ENCODE measurements at regions not wholly inside any gene's neighbourhood (a gene's known extent, or its start where the extent isn't known, plus 50 kb on each side); places are given as distances from the start of the nearest gene placed in this dataset.
"Not testable (repeated sequence)": the region's sequence is repeated elsewhere in the genome, so short reads cannot be mapped to it uniquely, and the experiment has no call there.

DNA sequence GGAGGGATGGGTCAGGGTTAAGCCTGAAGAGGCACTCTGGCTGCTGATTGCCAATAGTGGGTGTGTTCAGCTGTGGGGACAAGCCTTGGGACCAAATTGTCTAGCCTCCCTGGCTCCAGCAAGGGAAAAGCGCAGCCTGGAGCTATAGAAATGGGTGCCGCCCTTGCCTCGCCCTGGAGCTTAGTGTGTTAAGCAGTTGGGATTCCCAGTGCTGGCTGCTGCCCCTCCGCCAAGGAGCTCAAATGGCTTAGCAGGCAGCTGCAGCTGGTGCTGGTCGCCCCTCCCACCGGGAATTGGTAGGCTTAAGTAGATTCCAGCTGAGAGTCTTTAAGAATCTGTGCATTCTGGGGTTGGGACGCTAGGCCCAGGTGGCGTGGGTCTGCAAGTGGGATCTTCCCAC lies 662.9 kb upstream of the TBL1XR1 start:
- ChIA-PET POLR2A (no interaction called here), CTCF (no interaction called here)
- peaks cover 30% of the 10 kb centered on the region for H3K9me3 Mint-ChIP-seq

DNA sequence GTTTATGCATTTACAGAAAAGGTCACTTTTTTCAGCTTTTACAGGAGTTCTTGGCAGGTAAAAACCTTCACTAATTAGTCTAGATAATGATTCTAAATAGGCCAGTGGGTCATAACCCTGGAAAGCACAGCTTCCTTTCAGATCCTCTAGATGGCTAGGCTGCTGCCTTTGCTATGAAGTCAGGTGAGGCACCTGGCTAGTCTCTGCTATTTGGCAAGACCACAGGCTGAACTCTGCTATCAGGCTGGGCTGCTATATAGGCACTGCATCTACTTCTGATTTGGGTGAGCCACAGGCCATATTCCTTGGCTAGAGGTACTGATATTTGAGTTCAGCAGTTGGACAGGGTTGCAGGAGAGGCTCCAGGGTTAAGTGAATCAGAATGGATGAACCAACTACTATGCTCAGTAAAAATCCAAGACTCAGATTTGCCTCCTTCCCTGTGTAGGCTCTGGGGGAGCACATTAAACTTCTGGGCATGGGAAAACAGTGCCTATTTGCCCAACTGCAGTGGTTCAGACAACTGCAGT lies 665.7 kb upstream of the TBL1XR1 start:
- TF ChIP-seq JAZF1 (CRISPR knock-in tag; IDR thresholded peaks at IDR 0.05): no peak
- TF ChIP-seq, protein P1, sequence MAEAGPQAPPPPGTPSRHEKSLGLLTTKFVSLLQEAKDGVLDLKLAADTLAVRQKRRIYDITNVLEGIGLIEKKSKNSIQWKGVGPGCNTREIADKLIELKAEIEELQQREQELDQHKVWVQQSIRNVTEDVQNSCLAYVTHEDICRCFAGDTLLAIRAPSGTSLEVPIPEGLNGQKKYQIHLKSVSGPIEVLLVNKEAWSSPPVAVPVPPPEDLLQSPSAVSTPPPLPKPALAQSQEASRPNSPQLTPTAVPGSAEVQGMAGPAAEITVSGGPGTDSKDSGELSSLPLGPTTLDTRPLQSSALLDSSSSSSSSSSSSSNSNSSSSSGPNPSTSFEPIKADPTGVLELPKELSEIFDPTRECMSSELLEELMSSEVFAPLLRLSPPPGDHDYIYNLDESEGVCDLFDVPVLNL (CRISPR knock-in tag; IDR thresholded peaks at IDR 0.05; ENCODE audit: borderline replicate concordance, low read depth): no peak
- TF ChIP-seq, protein P2, sequence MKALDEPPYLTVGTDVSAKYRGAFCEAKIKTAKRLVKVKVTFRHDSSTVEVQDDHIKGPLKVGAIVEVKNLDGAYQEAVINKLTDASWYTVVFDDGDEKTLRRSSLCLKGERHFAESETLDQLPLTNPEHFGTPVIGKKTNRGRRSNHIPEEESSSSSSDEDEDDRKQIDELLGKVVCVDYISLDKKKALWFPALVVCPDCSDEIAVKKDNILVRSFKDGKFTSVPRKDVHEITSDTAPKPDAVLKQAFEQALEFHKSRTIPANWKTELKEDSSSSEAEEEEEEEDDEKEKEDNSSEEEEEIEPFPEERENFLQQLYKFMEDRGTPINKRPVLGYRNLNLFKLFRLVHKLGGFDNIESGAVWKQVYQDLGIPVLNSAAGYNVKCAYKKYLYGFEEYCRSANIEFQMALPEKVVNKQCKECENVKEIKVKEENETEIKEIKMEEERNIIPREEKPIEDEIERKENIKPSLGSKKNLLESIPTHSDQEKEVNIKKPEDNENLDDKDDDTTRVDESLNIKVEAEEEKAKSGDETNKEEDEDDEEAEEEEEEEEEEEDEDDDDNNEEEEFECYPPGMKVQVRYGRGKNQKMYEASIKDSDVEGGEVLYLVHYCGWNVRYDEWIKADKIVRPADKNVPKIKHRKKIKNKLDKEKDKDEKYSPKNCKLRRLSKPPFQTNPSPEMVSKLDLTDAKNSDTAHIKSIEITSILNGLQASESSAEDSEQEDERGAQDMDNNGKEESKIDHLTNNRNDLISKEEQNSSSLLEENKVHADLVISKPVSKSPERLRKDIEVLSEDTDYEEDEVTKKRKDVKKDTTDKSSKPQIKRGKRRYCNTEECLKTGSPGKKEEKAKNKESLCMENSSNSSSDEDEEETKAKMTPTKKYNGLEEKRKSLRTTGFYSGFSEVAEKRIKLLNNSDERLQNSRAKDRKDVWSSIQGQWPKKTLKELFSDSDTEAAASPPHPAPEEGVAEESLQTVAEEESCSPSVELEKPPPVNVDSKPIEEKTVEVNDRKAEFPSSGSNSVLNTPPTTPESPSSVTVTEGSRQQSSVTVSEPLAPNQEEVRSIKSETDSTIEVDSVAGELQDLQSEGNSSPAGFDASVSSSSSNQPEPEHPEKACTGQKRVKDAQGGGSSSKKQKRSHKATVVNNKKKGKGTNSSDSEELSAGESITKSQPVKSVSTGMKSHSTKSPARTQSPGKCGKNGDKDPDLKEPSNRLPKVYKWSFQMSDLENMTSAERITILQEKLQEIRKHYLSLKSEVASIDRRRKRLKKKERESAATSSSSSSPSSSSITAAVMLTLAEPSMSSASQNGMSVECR (CRISPR knock-in tag; IDR thresholded peaks at IDR 0.05; ENCODE audit: borderline replicate concordance): no peak
- CTCF ChIA-PET: no interaction called here
- peaks cover 43% of the 10 kb centered on the region for H3K9me3 Mint-ChIP-seq
- H3K4me1 Mint-ChIP-seq: peaks cover 4% of the 10 kb centered on the region; the same call in 1 of the 2 replicates
- H3K4me3 Mint-ChIP-seq: no peak overlapping the region
- H3K36me3 Mint-ChIP-seq: peaks cover 3% of the 10 kb centered on the region; the same call in 1 of the 2 replicates
- no peak overlapping the region for H3K27ac Mint-ChIP-seq
- DNase-seq (ENCODE audit: low spot score): no peak
- POLR2A ChIA-PET: no interaction called here
- ATAC-seq: peak; percentile 65; the same call in 1 of the 2 replicates
- H3K27me3 Mint-ChIP-seq (ENCODE audit: low read depth): no peaks in the 10 kb centered on the region; the same call in none of the 2 replicates

More for the DNA sequence above, 662.9 kb upstream of the TBL1XR1 start:
- no peak overlapping the region for H3K27ac Mint-ChIP-seq
- peaks cover 3% of the 10 kb centered on the region; the same call in 1 of the 2 replicates for H3K36me3 Mint-ChIP-seq
- H3K27me3 Mint-ChIP-seq (ENCODE audit: low read depth): no peaks in the 10 kb centered on the region; the same call in none of the 2 replicates
- ATAC-seq (peak; percentile 68), DNase-seq (ENCODE audit: low spot score) (peak; percentile 41)
- H3K4me3 Mint-ChIP-seq: no peak overlapping the region
- TF ChIP-seq TEAD4 (CRISPR knock-in tag; IDR thresholded peaks at IDR 0.05): no peak
- peaks cover 4% of the 10 kb centered on the region; the same call in 1 of the 2 replicates for H3K4me1 Mint-ChIP-seq

- H3K36me3 Mint-ChIP-seq: peaks cover 25% of the 10 kb centered on the region
- H3K27me3 Mint-ChIP-seq (ENCODE audit: low read depth); ATAC-seq; H3K4me3 Mint-ChIP-seq; H3K27ac Mint-ChIP-seq; H3K4me1 Mint-ChIP-seq; CTCF ChIA-PET; POLR2A ChIA-PET; DNase-seq (ENCODE audit: low spot score): not testable (repeated sequence)
- peaks cover 49% of the 10 kb centered on the region for H3K9me3 Mint-ChIP-seq
Measured at GRCh38 chr3:177871267-177871666, 665.0 kb upstream of the KCNMB2 start.

DNA sequence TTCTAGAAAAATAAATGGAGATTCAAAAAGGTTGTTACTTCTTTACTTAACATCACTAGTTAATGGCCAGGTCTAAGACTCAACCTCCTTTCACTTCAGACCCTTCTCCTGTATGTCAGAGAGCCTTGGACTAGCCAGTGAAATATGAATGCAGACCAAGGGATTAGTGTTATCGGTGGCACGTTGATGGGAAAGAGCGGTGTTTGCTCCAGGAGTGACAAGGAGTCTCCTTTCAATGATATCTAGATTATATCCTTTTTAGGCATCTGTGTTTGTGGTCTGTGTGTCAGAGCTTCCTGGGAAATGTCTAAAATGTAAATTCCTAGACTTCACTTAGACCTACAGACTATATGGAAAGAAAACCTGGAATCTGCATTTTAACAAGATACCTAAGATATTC lies 658.0 kb upstream of the KCNMB2 start:
- DNase-seq (ENCODE audit: low spot score) (no peak), ATAC-seq (no peak)
- TF ChIP-seq, protein P3, sequence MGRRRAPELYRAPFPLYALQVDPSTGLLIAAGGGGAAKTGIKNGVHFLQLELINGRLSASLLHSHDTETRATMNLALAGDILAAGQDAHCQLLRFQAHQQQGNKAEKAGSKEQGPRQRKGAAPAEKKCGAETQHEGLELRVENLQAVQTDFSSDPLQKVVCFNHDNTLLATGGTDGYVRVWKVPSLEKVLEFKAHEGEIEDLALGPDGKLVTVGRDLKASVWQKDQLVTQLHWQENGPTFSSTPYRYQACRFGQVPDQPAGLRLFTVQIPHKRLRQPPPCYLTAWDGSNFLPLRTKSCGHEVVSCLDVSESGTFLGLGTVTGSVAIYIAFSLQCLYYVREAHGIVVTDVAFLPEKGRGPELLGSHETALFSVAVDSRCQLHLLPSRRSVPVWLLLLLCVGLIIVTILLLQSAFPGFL (CRISPR knock-in tag; IDR thresholded peaks at IDR 0.05; ENCODE audit: borderline replicate concordance): no peak
- TF ChIP-seq CBFB (CRISPR knock-in tag; IDR thresholded peaks at IDR 0.05; ENCODE audit: low read depth) (no peak), NR2C2 (CRISPR knock-in tag; IDR thresholded peaks at IDR 0.05) (no peak)
- no peak overlapping the region for H3K4me3 Mint-ChIP-seq
- peaks cover 7% of the 10 kb centered on the region; the same call in 1 of the 2 replicates for H3K4me1 Mint-ChIP-seq
- CTCF ChIA-PET: no interaction called here
- H3K27me3 Mint-ChIP-seq (ENCODE audit: low read depth): no peaks in the 10 kb centered on the region
- H3K36me3 Mint-ChIP-seq: no peaks in the 10 kb centered on the region
- POLR2A ChIA-PET: no interaction called here
- no peak overlapping the region for H3K27ac Mint-ChIP-seq
- no peaks in the 10 kb centered on the region for H3K9me3 Mint-ChIP-seq

DNA sequence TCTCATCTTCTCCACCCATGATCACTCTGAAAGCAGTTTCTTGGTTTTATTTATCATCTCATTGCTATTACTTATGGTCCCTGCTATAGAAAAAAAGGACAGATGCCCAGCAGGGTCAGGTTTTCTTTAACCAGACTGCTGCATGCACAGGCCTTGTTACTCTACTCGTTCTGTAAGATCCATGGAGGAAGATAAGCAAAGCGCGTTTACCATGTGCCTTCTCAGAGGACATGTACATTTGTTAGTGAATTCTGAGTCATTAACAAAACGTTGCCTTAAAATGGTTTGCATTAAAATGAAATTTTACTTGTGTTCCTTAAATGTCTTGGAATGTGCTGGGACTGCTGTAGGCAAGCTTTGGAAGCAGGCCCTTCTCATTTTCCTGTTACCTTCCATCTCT lies 657.3 kb upstream of the KCNMB2 start:
- Mint-ChIP-seq H3K36me3 (no peaks in the 10 kb centered on the region), H3K4me1 (peaks cover 11% of the 10 kb centered on the region), H3K4me3 (no peak overlapping the region), H3K27me3 (ENCODE audit: low read depth) (no peaks in the 10 kb centered on the region), H3K27ac (no peak overlapping the region), H3K9me3 (no peaks in the 10 kb centered on the region)
- POLR2A ChIA-PET: no interaction called here
- CTCF ChIA-PET: no interaction called here
- ATAC-seq (no peak), DNase-seq (ENCODE audit: low spot score) (no peak)
- TF ChIP-seq ZNF121 (CRISPR knock-in tag; IDR thresholded peaks at IDR 0.05) (no peak), CBFB (CRISPR knock-in tag; IDR thresholded peaks at IDR 0.05; ENCODE audit: low read depth) (no peak), CDX4 (CRISPR knock-in tag; IDR thresholded peaks at IDR 0.05; ENCODE audit: borderline replicate concordance) (no peak), ZNF671 (CRISPR knock-in tag; IDR thresholded peaks at IDR 0.05) (no peak), FOXK1 (CRISPR knock-in tag; IDR thresholded peaks at IDR 0.05) (no peak), TCF7 (CRISPR knock-in tag; IDR thresholded peaks at IDR 0.05; ENCODE audit: low read depth) (no peak)
- TF ChIP-seq, protein P4, sequence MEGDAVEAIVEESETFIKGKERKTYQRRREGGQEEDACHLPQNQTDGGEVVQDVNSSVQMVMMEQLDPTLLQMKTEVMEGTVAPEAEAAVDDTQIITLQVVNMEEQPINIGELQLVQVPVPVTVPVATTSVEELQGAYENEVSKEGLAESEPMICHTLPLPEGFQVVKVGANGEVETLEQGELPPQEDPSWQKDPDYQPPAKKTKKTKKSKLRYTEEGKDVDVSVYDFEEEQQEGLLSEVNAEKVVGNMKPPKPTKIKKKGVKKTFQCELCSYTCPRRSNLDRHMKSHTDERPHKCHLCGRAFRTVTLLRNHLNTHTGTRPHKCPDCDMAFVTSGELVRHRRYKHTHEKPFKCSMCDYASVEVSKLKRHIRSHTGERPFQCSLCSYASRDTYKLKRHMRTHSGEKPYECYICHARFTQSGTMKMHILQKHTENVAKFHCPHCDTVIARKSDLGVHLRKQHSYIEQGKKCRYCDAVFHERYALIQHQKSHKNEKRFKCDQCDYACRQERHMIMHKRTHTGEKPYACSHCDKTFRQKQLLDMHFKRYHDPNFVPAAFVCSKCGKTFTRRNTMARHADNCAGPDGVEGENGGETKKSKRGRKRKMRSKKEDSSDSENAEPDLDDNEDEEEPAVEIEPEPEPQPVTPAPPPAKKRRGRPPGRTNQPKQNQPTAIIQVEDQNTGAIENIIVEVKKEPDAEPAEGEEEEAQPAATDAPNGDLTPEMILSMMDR (IDR thresholded peaks at IDR 0.05): no peak
- TF ChIP-seq, protein P5, sequence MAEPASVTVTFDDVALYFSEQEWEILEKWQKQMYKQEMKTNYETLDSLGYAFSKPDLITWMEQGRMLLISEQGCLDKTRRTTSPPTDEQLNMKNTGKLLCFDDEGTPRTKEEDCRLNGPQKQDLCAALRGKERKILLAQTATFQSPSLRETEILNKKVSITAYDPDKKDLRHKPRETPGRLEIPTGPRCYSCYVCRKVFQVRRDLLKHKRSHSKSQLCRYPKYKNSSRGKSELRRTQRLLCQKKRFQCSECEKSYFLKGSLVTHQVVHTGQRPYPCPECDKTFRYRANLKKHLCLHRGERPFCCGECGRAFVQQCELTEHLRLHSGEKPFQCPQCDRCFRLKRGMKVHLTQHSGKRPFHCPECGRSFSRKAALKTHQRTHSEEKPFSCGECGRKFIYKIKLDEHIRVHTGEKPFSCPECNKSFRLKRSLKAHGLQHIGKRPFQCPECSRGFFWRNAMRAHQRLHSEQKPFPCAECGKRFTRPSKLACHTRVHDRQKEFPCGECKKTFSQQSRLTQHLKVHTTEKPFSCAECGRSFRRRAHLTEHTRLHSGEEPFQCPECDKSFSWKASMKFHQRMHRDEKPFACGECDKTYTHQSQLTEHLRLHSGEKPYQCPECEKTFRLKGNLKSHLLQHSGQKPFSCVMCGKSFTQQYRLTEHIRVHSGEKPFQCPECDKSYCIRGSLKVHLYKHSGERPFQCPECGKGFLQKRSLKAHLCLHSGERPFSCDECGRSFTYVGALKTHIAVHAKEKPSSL (CRISPR knock-in tag; conservative IDR thresholded peaks at IDR 0.05): no peak
